ENCODE measurements at regions not wholly inside any gene's neighbourhood (a gene's known extent, or its start where the extent isn't known, plus 50 kb on each side); places are given as distances from the start of the nearest gene placed in this dataset.

DNA sequence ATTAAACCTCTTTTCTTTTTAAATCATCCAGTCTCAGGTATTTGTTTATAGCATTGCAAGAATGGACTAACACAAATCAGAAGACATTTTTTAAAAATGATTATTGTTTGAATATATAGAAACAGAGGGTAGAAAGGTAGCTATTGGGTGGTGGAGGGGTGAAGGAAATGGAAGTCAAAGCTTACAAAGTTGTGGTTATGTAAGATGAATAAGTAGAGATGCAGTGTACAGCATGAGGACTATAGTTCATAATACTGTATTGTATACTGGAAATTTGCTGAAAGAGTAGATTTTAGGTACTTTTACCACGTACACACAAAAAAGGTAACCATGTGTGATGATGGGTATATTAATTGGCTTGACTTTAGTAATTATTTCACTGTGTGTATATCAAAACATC lies 144.0 kb upstream of the FAM3C start:
- intact Hi-C loops (cut with DNase I) = loop anchor here in 1 of 2 donors (10.0 kb wide), 1 partner anchor 175 kb away; no protein-coding TSS in a partner anchor
- Histone ChIP-seq H3K36me3 (replicated peaks in 1 of 2) (no peaks in the 10 kb centered on the region), H3K27me3 (no peaks in the 10 kb centered on the region), H3K4me1 (replicated peaks in 1 of 2) (peaks cover 0 to 6% of the 10 kb centered on the region in 2 donors), H3K4me3 (no peak overlapping the region), H3K9me3 (replicated peaks in 1 of 3) (peaks cover 0 to 5% (median 0%) of the 10 kb centered on the region in 3 donors), H3K27ac (no peak overlapping the region)
- DNase-seq = no peak
- WGBS, 4 donors = 83 to 100% (median 94%) methylated on average over 1 of the region's 1 CpG
- no peak for TF ChIP-seq POLR2A (IDR thresholded peaks at IDR 0.05)
- TF ChIP-seq, protein P1, sequence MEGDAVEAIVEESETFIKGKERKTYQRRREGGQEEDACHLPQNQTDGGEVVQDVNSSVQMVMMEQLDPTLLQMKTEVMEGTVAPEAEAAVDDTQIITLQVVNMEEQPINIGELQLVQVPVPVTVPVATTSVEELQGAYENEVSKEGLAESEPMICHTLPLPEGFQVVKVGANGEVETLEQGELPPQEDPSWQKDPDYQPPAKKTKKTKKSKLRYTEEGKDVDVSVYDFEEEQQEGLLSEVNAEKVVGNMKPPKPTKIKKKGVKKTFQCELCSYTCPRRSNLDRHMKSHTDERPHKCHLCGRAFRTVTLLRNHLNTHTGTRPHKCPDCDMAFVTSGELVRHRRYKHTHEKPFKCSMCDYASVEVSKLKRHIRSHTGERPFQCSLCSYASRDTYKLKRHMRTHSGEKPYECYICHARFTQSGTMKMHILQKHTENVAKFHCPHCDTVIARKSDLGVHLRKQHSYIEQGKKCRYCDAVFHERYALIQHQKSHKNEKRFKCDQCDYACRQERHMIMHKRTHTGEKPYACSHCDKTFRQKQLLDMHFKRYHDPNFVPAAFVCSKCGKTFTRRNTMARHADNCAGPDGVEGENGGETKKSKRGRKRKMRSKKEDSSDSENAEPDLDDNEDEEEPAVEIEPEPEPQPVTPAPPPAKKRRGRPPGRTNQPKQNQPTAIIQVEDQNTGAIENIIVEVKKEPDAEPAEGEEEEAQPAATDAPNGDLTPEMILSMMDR (IDR thresholded peaks at IDR 0.05) = no peak

DNA sequence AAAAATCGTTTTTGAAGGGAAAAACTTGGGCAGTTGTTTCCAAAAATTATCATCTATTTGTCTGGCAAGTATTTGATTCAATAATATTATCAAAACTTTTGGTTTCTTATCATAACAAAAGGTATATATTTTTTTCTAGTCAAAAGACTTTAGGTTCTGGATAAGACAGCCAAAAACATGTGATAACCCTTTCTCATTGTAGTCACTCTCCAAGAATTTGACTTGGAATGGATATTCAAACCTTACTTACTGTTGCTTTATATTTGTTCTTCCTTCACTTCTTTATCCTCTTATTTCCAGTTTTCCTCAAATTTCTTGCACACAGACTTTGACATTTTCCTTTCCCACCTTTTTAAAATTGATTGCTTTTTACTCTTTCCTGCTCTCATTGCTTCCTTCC lies 140.9 kb upstream of the FAM3C start:
- WGBS, 4 donors = 22 to 36% (median 25%) methylated on average over 1 of the region's 1 CpG
- TF ChIP-seq, protein P1 (IDR thresholded peaks at IDR 0.05) = no peak
- Histone ChIP-seq H3K36me3 (replicated peaks in 1 of 2) (no peaks in the 10 kb centered on the region), H3K4me3 (no peak overlapping the region), H3K27me3 (no peaks in the 10 kb centered on the region), H3K27ac (no peak overlapping the region), H3K9me3 (replicated peaks in 1 of 3) (peaks cover 0 to 5% (median 0%) of the 10 kb centered on the region in 3 donors), H3K4me1 (replicated peaks in 1 of 2) (no peaks in the 10 kb centered on the region)
- intact Hi-C loops (cut with DNase I) = no loop called here
- no peak for DNase-seq

DNA sequence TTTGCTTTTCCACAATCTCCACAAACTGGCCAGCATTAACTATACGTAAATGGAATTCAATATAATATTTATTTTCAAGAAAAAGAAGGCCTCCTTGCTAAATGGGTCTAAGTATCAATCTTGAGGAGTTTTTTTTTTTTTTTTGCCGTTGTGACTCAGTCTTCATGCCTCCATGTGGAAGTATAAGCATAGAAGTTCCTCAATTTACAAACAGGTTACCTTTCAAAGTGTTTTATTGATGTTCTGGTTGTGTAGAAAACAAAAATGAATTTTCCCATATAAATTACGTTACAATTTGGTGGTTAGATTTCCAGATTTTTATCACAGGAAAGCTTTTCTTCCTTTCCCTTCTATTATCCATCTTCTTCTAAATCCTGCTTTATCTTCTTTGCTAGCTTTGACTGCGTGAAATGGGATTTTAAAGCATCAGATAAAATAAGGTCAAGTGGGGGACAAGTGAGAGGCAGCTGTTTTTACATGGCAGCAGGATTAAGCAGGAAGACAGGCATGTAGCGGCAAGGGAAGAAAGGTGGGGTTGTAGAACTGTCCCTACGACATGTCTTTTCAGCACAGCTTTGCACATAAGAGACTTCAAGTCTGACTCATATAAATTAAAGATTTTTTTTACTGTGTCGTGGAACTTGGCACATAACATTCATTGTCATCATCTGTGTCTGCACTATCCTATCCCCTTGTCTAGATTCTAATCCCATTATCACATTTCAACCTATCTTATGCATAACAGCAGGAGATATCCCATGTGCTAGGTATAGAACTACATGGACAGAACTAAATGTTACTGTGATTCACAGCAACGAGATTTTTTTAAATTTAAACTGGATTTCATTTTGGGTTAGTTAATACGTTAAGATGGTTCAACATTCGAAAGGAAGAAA lies 135.3 kb upstream of the FAM3C start:
- no peak for DNase-seq
- H3K27me3 ChIP-seq = no peaks in the 10 kb centered on the region
- H3K36me3 ChIP-seq (replicated peaks in 1 of 2) = no peaks in the 10 kb centered on the region
- WGBS, 4 donors = 84 to 88% (median 87%) methylated on average over 10 of the region's 10 CpGs
- no peak for TF ChIP-seq POLR2A (IDR thresholded peaks at IDR 0.05)
- TF ChIP-seq, protein P1 (IDR thresholded peaks at IDR 0.05) = no peak
- no peak overlapping the region for H3K27ac ChIP-seq
- no peaks in the 10 kb centered on the region for H3K9me3 ChIP-seq (replicated peaks in 1 of 3)
- H3K4me3 ChIP-seq = no peak overlapping the region
- H3K4me1 ChIP-seq (replicated peaks in 1 of 2) = no peaks in the 10 kb centered on the region
- intact Hi-C loops (cut with DNase I) = no loop called here

DNA sequence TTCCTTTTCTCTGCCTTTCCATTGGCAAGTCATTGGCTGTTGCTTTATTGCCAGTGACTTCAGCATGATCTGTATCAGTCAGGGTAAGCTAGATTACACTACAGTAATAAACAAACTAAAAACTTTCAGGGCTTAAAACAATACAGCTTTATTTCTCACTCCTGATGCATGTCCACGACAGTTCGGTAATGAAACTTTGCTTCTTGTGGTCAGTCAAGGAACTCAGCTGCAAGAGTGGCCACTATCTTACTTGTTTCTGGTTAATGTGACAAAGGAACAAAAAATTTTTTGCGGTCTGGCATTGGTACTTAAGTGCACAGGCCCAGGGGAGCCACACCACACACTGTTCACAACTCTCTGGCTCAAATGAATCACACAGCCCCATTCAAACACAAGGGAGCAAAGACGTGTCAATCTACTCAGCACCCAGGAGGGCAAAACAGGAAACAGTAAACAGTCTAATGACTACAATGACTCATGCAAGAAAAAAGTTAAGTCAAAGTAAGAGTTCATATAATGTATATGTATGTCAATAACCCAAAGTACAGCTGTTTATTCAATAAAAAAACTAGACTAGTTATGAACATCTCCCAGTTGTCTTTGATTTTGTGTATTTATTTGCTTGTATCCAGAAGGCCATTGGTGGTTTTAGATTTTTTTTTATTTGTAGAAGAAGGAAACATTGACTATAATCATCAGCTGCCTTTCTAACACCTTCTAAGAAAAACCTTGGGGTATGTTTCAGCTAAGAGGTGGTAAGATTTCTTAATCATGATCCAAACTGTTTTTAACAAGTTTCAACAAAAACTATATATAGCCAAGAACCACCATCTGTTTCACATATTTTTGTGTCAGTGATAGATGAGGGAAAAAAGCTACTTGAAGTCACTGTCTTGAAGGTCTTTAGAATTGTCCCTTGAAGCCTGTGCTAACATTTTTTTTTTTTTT lies 134.4 kb upstream of the FAM3C start:
- H3K27me3 ChIP-seq = no peaks in the 10 kb centered on the region
- no peak for DNase-seq
- intact Hi-C loops (cut with DNase I) = no loop called here

More for the DNA sequence above, 134.4 kb upstream of the FAM3C start:
- 71 to 84% (median 78%) methylated on average over 4 of the region's 4 CpGs for WGBS, 4 donors
- Histone ChIP-seq H3K27ac (no peak overlapping the region), H3K4me3 (no peak overlapping the region), H3K36me3 (replicated peaks in 1 of 2) (no peaks in the 10 kb centered on the region), H3K4me1 (replicated peaks in 1 of 2) (no peaks in the 10 kb centered on the region), H3K9me3 (replicated peaks in 1 of 3) (no peaks in the 10 kb centered on the region)
- no peak for TF ChIP-seq POLR2A (IDR thresholded peaks at IDR 0.05)
- TF ChIP-seq, protein P1 (IDR thresholded peaks at IDR 0.05) = no peak
